Epidermal melanocyte (primary cell): ENCODE measurements at regions not wholly inside any gene's neighbourhood (a gene's known extent, or its start where the extent isn't known, plus 50 kb on each side); places are given as distances from the start of the nearest gene placed in this dataset.

Source experiments
- DNase-seq: peaks from one replicate; pipeline ENCODE4 v3.0.0; 2011; ENCODE audit warnings: low spot score; ENCODE audit not compliant: insufficient read length

DNA sequence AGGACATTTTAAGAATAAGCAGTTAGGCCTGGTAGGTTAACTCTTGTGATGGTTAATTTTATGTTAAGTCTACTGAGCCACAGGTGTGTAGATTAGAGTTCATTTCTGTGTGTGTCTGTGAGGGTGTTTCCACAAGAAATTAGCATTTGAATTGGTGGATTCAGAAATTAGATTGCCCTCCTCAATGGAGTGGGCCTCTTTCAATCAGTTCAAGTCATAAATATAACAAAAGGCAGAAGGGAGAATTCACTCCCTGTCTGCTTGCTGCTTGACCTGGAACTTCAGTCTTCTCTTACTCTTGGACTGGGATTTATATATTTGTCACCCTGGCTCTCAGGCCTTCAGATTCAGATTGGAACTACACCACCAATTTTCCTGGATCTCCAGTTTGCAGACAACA is 55.3 kb upstream of the POM121L12 start:
- DNase-seq, result no peak

DNA sequence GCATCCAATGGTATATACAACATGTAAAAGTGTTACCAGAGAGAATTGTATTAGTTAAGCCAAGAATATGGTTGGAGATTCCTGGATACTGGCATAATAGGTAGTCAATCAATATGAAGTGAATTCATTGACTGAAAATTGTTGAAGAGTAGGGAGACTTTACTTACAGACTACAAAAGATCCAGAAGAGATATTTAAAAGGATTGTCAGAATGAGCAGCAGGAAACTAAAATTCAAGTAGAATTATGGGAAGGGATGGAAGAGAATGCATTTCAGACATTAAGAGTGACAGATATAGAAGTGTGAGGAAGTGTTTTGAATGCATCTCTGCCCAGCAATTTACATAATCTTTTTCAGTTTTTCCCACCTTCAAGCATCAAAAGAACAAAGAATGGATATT is 62.3 kb upstream of the POM121L12 start:
- DNase-seq, result no peak

DNA sequence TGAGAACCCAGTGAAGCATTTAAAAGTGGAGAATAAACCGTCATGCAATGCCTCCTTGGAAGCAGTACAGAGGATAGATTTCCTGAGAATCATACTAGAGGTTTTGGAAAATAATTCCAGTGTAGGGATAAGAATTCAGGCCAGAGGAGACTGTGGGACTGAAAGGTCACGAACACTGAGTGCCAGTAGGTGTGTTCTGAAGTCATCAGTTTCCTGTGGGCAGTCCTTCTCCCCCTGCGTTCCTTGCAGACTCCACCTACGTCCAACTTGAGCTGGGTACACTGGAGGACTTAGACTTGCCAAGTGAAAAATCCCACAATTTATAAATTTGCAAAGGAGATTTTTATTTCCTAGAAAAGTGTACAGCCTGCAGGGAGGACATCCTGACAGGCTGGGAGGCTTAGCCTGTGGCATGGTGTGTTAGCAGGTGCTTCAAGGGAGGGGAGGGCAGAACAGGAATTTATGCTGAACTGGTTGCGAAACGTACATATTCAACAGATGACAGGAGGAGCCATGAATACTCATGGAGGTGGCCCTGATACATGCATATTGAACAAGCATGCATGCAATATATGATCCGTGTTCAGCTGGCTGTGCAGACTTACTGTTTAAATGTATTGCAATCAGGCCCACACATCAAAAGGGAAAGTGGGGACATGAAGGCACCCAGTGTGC is 72.9 kb upstream of the POM121L12 start:
- DNase-seq, result no peak

DNA sequence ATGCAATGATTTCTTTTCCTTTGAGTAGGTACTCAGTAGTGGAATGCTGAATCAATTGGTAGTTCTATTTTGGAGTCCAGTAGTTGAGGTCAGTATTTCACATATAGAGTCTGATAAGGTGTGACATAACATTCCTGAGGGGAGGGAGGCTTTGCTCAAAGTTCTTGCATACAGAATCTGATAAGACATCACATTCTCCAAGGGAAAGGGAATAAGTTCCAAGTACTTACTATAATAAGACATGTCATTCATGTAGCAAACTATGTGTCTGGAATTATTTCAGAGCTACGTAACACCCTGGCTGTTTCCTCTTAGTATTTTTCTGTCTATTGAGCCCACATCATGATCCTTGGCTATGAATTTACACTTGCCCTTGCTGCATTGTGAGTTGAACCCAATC is 74.3 kb upstream of the POM121L12 start:
- no peak for DNase-seq

DNA sequence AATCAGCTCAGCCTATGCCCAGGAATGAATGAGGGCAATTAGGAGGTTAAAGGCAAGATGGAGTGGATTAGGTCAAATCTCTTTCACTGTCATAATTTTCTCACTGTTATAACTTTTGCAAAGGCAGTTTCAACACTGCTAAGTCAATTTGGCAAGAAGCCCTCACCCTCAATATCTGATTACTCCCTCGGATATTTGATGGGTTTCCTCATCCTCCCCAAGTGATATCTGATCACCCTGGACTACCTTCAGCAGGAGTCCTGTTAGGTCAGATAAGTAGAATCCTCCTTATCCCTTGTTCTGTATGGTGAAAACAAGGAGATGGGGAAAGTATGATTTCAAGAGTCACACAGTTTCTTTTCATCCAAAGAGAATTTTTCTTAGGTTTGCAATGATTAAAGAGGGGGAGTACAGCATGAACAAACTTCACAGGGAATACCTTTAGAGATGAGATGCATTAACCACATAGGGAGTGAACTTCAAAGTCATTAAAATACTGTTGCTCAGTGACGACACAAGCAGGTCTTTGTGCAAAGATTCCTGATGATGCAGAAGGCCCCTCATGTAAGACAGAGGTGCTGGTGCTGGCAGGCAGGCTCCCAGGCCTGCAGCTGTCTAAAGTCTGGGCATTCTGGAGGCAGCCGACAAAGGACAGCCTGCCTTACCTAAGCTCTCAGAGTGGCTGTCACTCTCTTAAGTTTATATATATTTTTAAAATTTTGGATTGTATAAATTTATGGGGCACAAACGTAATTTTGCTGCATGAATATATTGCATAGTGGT is 75.4 kb upstream of the POM121L12 start:
- DNase-seq, result no peak

DNA sequence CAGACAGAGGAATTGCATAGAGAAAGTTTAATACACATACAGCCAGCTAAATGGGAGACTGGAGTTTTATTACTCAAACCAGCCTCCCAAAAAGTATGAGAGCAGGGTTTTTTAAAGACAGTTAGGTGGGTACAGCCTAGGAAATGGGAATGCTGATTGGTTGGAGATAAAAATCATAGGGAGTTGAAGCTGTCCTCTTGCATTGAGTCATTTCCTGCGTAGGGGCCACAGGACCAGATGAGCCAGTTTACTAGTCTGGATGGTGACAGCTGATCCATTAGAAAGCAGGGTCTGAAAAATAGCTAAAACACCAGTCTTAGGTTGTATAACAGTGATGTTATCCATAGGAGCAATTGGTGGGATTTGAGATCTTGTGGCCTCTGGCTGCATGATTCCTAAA is 76.1 kb upstream of the POM121L12 start:
- no peak for DNase-seq

DNA sequence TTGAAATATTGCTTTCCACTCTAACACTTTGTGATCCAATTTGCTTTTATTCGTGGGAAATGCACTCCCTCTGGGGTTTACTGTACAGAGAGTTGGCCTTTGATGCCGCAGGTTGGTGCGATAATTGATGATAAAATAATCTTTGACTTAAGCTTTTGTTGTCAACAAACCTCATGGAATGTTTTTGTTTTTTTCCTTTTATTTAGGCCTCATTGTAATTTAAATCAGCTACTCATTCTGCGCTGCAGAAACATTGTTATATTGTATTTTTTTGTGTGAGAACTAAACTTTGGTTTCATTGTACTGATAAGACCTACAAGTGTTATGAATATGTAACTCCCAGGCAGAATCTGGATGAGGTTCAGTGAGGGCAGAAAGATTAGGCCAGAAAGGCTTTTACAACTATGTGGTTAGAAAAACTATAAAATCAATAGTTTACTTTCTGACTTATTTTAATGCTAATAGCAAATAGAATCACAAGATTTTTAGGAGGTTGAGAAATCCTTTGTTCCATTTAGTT is 76.8 kb upstream of the POM121L12 start:
- no peak for DNase-seq

DNA sequence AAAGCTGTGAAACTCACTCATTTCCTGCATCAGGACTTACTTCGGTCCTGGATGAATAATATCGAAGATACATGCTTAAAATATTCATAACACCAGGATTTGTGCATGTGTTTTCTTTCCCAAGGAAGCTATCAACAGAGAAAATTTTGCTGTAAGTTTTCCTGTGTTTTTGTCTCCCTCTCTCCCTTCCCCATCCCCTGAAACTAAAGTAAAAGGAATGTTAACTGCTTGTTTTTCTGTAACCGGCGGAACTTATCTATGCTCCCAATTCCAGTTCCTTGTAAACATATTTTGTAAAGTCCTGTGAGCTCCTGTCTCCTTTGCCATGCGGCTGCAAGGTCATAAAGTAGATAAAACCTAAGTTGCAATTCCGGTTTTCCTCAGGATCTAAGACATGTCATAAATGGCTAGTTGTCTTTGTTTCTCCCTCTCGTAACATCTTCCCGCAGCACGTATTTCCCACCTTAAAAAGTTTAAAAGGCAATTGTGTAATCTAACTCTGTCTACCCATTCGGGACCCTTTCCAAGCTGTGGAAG is 79.0 kb upstream of the POM121L12 start:
- DNase-seq, result no peak

DNA sequence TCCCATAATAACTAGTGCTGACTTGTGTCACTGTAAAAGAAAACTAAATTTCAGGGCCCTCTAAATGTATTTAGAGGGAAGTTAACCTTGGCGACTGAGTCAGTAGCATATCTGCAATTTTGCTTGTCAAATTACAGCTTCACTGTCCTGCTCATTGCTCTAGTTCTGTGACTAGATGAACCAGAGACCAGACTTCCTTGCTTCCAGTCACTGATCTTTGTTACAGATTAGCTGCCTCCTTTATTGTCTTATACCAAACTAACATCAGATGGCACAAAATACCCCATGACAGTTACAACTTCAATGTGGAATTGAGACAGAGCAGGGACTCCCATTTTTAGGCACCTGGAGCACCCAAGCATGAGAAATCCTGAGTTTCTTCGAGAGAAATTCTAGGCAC is 79.9 kb upstream of the POM121L12 start:
- DNase-seq, result no peak

DNA sequence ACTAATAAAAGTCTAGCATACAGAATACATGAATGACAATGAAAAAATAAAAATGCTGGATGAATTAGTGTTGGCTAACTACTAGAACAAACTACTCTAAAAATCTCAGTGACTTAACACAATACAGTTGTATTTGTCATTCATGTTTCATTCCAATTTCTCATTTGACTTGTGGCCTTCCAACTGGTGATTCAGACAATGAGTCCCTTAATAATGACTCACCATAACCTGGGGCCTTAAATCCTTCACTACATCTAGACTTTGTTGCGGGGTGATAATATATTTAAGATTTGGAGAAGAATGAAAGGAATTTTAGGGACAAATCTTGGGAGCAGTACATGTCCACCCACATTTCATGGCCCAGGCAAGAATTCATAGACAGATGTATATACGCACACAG is 90.5 kb upstream of the POM121L12 start:
- DNase-seq, result no peak

DNA sequence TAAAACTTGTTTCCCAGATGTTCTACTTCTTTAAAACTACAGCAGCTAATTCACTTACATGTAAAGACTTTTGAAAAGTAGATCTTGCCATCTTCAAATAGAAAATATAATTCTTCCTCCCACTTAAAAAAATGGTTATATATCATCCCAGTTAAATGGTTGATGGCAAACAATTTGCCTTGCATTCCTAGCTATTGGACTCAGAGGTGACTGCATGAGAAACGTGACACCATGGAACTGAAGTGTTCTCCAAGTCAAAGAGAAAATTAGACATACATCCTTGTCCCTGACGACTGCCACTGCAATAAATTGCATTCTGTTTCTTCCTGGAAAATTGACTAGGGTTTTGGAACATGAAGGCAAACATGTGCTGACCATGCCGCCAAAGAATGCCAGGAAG is 95.0 kb upstream of the POM121L12 start:
- no peak for DNase-seq

DNA sequence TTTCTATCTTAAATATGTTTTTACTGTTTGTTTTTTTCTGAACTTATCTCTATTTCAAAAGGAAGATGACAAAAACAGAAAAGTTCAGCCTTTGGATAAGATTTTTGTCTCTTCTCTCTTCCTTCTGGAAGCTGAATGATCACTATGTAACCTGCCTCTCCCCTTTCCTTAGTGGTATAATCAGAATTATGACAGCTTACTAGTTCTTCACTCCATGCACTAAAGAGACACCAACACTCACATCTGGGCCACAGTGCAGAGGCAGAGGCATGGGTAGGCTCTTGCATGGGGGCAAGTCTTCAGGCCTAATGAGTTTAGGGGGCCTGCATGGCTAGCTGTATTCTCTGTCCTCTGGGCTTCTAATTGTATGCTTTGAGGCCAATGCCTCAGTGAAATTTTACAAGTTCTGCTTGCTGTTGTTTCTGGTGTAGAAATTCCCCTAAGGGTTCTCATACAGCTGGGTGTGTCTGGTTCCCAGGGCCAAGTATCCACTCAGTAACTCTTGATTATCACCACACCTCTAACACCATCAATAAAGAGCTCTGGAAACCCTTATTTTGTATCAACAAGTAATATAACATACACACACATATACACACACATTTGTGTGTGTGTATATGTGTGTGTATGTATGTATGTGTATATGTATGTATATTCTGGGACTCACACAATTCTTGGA is 96.8 kb upstream of the POM121L12 start:
- no peak for DNase-seq

DNA sequence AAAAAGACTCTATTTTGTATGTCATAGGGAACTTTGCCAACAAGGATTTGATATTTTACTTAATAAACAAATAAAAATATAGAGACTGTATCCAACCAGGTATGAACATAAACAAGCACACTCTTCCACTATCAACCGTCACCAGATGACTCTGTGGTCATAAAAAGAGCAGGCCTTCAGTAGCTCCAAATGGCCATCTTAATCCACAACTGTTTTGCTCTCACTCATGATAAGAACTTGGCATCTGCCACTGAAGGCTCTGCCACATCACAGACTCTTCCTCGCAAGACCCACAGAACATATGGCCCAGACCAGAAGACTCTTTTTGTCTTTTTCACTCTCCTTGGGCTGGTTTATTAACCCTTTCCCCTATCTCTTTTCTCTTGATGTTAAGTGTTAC is 98.7 kb upstream of the POM121L12 start:
- DNase-seq, result no peak

DNA sequence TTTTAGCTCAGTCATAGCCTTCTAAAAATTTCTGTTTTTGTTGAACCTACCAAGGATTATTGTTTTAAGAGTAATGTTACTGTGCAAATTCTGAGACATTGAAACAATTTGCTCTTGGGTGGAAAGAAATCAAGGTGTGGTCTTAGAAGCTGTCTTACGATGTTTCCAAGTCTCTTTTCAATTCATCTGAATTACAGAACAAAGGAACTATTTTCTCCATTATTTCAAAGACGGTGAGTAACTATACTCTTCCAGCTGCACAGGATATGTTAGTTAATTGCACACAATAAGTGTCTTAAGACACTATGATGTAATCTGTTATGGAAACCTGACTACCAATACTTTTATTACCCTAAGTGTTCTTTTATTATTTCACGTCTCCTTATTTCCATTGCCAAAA is 106.8 kb upstream of the POM121L12 start:
- DNase-seq, result no peak

DNA sequence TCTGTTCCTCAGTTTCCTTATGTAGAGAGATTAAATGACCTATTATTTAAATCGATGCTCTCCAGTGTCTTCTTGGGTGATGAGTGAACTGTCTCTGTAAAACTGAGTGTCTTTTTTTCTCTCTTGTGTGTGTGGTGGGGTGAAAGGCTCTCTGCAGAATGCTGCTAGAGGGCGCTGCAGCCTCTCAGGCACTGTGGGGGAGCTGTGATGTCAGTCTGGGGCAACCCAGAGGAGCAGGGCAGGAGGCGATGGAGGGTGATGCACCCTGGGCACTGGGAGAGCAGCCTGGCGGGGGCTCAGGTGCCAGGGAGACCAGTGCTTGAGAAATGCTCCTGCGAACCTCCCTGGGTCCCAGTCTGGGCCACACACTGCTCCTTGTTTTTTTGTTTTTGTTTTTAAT is 110.1 kb upstream of the POM121L12 start:
- DNase-seq, result no peak

DNA sequence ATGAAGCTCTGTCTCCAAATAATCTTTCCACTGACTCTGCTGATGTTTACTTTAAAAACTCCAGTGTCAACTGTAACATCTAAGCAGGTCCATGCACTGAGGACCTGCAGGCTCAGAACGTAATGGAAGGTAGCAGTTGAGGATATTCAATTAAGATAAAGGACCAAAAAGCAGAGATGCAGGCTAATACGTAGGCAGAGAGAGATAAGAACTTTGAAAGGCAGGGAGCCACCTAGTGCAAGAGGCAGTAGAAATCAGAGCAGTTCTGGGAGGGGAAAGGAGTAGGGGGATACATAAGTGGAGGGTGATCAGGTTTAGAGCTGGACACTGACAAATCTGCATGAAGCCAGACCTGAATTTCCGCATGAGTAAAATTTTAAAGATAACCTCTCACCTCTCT is 114.5 kb upstream of the POM121L12 start:
- DNase-seq, result no peak

DNA sequence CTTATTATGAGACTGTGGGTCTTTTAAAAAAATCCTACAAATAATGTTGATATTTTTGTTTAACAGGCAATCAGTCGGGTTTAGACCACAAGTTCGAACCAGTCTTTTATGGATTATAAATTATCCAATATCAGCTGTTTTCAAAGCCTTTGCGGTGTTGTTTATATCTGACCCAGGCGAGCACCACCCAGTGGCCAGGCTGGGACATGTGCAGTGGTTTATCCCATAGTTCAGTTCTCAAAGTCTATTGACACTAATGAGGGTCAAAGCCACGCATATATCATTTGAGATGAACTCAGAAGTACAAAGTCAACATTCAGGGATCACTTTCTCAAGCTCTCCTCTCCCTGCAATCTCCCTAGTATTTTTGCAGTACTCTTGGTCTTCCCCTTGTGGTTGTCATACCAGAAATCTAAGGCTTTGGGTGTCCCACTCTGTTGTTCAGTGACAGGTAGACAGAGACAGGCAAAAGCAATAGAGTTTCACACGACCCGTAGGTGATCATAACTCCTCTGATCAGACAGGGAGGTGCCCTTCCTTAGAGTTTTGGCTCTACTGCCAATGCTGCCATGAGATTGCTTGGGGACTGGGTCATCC is 117.4 kb upstream of the POM121L12 start:
- DNase-seq, result no peak

DNA sequence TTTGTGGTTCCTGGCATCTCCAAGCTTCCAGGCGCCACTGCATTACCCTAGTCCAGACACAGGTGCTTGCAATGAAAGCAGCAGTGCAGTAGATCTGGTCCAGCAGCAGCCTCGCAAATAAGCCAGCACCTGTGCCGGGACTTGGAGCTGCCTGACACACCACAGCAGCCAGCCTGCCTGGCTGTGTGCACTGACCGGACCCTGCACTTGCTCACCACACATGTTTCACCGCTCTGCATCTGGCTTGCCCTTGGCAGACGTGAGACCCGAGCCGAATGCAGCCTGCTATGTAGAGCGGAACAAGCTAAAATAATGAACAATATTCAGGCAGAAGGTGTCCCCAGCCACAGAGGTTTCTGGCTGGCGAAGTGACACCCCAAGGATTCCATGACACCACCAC is 123.6 kb upstream of the POM121L12 start:
- DNase-seq, result no peak

DNA sequence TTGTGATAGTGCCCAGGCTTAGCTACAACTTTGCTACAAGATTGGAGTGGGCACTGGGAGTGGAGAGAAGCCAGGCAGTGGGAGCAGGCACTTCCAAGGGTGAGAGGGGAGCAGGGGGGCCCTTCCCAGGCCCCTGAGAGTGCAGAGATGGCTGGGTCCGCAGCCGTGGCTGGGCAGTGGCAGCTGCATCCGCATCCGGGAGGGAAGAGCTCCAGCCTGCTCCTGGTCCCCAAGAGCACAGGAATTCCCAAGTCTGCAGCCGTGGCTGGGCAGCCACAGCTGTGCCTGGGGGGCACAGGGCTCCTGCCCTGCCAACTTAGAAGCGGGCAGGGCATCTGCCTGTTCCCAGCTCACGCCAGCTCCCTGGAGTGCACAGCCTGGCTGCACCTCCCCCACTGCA is 124.1 kb upstream of the POM121L12 start:
- DNase-seq, result no peak

DNA sequence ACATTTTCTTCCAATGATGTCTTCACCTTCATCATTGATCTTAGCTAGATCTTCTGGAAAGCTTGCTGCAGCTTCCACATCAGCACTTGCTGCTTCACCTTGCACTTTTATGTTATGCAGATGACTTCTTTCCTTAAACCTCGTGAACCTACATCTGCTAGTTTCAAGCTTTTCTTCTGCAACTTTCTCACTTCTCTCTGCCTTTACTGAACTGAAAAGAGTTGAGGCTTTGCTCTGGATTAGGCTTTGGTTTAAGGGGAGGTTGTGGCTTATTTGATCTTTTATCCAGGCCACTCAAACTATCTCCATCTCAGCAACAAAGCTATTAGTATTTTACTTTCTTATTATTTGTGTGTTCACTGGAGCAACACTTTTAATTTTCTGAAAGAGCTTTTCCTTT is 125.5 kb upstream of the POM121L12 start:
- no peak for DNase-seq

DNA sequence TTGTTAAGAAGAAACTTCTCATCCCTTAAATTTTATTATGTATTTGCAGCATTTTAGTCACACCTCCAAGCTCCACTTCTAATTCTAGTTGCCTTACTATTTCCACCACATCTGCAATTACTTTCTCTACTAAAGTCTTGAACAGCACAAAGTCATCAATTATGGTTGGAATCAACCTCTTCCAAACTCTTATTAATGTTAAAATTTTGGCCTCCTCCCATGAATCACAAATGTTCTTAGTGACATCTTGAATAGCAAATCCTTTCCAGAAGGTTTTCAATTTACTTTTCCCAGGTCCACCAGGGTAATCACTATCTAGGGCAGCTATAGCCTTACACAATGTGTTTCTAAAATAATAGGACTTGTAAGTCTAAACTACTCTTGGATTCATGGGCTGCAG is 126.3 kb upstream of the POM121L12 start:
- no peak for DNase-seq

DNA sequence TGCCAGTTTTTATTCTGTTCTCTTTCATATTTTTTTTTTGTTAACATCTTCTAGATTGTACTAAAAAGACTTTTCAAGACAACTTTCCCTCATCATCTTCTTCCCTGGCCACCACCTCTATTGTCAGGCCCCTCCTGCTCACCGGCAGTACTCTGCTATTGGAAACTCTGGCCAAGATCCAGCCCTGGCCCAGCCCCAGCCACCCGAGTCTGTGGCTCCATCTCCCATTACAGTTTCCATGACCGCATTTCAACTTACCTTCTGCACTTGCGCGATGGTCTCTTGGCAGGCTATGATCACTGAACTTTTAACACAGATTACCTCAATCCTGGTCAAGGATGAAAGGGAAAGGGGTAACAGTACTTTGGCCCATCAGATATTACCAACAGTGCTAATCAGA is 137.7 kb upstream of the POM121L12 start:
- DNase-seq, result no peak
